Stimulated activated CD4-positive, alpha-beta T cell treated with anti-CD3 and anti-CD28 coated beads, Interleukin-15, amount 100 ng/mL, for 48 hours (primary cell): ENCODE measurements at regions not wholly inside any gene's neighbourhood (a gene's known extent, or its start where the extent isn't known, plus 50 kb on each side); places are given as distances from the start of the nearest gene placed in this dataset.
"Not testable (repeated sequence)": the region's sequence is repeated elsewhere in the genome, so short reads cannot be mapped to it uniquely, and the experiment has no call there.

Experiments used
- DNase-seq, 2 donors: peaks; one replicate each; pipeline ENCODE4 v3.0.0-alpha.2; 2020; ENCODE audit warnings: low read depth in 2 of 2

GRCh38 chr11:71638801-71639519 lies 56.3 kb upstream of the KRTAP5-11 start:
- DNase-seq, result peak; percentile 8 to 36

GRCh38 chr11:71639520-71639849 lies 56.8 kb upstream of the KRTAP5-11 start:
- not testable (repeated sequence) for DNase-seq

GRCh38 chr11:71639916-71640315 lies 57.2 kb upstream of the KRTAP5-11 start:
- DNase-seq, result not testable (repeated sequence)

- DNase-seq, result not testable (repeated sequence)
These were observed 64.4 kb upstream of the KRTAP5-11 start for GRCh38 chr11:71647078-71647477.

- not testable (repeated sequence) for DNase-seq
These were observed 70.3 kb upstream of the KRTAP5-11 start for GRCh38 chr11:71652998-71653397.

GRCh38 chr11:71654423-71654822 lies 71.7 kb upstream of the KRTAP5-11 start:
- DNase-seq, result not testable (repeated sequence)

GRCh38 chr11:71655041-71655440 lies 72.4 kb upstream of the KRTAP5-11 start:
- not testable (repeated sequence) for DNase-seq

GRCh38 chr11:71656513-71656912 lies 73.8 kb upstream of the KRTAP5-11 start:
- not testable (repeated sequence) for DNase-seq

- not testable (repeated sequence) for DNase-seq
These were observed 82.3 kb upstream of the KRTAP5-11 start for GRCh38 chr11:71664941-71665340.

GRCh38 chr11:71698110-71698509 lies 115.4 kb upstream of the KRTAP5-11 start:
- not testable (repeated sequence) for DNase-seq

GRCh38 chr11:71698961-71699360 lies 116.3 kb upstream of the KRTAP5-11 start:
- DNase-seq, result not testable (repeated sequence)

- not testable (repeated sequence) for DNase-seq
These were observed 119.0 kb upstream of the KRTAP5-11 start for GRCh38 chr11:71701435-71702291.

- DNase-seq, result not testable (repeated sequence)
These were observed 122.5 kb upstream of the KRTAP5-11 start for GRCh38 chr11:71705086-71705737.

- not testable (repeated sequence) for DNase-seq
These were observed 123.2 kb upstream of the KRTAP5-11 start for GRCh38 chr11:71705738-71706432.

GRCh38 chr11:71707083-71707482 lies 124.4 kb upstream of the KRTAP5-11 start:
- not testable (repeated sequence) for DNase-seq

- DNase-seq, result not testable (repeated sequence)
These were observed 123.5 kb upstream of the DEFB108B start for GRCh38 chr11:71709541-71709940.

- DNase-seq, result not testable (repeated sequence)
These were observed 122.8 kb upstream of the DEFB108B start for GRCh38 chr11:71710171-71710671.

GRCh38 chr11:71710701-71711385 lies 122.2 kb upstream of the DEFB108B start:
- DNase-seq, result not testable (repeated sequence)

- DNase-seq, result not testable (repeated sequence)
These were observed 120.7 kb upstream of the DEFB108B start for GRCh38 chr11:71712350-71712749.

- not testable (repeated sequence) for DNase-seq
These were observed 120.2 kb upstream of the DEFB108B start for GRCh38 chr11:71712846-71713245.

GRCh38 chr11:71714510-71714909 lies 118.5 kb upstream of the DEFB108B start:
- DNase-seq, result not testable (repeated sequence)
